ENCODE measurements at regions not wholly inside any gene's neighbourhood (a gene's known extent, or its start where the extent isn't known, plus 50 kb on each side); places are given as distances from the start of the nearest gene placed in this dataset.
"Not testable (repeated sequence)": the region's sequence is repeated elsewhere in the genome, so short reads cannot be mapped to it uniquely, and the experiment has no call there.

DNA sequence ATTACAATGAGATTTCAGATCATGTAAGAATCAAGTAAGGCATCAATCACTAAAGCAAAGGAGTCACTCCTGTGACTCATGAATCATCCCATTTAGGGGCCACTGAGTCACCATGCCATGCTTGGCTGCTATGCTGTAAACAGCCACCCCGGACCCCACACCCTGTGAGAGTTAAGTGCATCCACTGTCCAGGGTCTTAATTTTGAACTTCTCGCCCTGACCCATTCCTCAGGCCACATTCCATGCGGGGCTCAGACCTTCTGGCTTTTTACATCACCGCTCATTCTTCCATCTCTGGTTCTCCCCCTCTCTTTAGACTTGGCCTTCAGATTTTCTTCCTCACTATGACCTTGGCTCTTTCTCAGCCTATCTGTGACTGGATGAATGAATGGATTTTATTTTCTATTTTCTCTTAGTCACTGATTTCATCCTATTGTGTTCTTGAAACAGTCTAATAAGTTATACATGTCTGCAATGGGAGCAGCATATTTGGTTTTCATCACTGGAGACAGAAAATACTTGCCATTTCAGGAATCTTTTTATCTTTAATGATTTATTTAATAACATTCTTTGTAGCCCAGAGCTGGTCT lies 239.6 kb downstream of the SKIDA1 start:
- DNase-seq, result no peak

DNA sequence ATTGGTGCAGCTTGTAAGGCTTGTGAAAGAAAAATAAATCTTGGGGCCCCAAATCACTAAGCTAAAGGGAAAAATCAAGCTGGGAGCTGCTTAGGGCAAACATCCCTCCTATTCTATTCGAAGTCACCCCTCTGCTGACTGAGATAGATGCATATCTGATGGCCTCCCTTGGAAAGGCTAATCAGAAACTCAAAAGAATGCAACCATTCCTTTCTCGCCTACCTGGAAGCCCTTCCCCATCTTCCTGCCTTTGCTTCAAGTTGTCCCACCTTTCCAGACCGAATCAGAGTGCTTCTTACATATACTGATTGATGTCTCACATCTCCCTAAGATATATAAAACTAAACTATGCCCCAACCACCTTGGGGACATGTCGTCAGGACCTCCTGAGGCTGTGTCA lies 240.3 kb downstream of the SKIDA1 start:
- DNase-seq, result no peak

DNA sequence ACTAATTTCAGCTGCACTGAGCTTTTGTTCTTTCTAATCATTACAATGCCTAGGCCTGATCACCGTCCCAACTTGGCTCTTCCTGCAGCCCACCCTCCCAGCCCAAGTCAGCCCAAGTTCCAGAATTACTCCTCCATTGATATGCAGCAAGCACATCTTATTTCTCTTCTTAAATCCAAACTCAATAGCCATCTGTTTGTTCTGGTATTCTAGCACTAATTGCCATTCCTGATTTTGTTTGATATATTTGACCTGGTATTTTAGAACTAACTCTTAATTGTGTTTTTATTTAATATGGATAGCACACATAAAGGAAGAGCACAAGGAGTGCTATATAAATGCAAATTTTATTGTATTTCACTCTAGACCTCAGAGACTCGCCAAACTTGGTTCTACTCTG lies 241.2 kb downstream of the SKIDA1 start:
- DNase-seq, result no peak

DNA sequence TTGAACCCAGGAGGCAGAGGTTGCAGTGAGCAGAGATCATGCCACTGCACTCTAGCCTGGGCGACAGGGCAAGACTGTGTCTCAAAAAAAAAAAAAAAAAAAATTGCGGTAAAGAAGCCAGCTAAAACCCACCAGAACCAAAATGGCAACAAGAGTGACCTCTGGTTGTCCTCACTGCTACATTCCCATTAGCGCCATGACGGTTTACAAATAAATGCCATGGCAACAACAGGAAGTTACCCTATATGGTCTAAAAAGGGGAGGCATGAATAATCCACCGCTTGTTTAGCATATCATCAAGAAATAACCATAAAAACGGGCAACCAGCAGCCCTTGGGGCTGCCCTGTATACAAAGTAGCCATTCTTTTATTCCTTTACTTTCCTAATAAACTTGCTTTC lies 242.4 kb downstream of the SKIDA1 start:
- DNase-seq, result not testable (repeated sequence)

DNA sequence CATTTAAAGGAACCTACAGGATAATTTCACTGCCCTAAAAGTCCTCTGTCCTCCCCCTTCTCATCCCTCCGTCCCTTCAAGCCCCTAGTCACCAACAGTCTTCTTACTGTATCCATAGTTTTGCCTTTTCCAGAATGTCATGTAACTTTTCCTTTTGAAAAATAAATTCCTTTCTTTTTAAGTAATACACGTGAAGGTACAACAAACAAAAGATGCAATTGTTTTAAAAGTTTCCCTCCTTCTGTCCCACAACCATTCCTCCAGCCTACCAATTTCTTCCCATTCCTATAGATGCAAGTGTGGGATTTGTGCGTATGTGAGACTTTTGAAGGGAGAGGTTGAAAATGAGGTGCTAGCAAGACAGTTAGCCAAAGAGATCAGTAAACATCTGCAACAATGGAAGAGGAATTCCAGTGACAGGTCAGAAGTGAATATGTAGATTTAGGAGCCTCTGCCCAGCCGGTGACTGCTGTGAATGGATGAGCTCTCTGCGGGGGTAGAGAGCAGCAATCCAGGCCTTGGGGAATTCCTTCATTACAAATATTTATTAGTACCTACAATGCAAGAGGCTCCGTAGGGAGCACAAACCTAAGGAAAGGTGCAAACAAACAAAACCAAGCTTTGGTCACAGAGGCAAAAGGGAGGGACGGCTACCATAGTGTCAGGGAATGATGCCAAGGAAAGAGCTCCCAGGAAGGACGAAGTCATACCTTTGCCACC lies 243.6 kb downstream of the SKIDA1 start:
- no peak for DNase-seq

DNA sequence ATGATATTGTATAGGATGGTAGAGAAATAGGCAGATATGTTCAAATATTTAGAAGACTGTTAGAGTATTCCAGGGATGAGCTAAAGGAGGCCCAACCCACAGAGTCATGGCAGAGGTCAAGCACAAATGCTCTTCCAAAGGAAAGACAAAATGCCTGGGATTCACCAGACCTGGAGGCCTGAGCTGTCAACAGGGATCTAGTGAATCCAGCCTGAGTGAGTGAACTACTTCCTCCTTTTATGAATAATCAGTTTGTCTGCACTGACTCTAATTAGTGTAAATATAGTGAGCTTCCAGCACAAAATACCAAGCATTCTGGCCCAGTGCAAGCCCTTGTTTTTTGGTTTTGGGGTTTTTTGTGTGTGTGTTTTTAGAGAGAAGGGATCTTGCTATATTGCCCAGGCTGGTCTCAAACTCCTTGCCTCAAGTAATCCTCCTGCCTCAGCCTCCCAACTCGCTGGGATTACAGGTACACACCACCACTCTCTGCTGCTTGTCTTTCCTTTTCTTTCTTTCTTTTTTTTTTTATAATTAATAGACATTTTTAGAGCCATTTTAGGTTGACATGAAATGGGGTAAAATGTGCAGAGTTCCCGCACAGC lies 244.4 kb downstream of the SKIDA1 start:
- no peak for DNase-seq

DNA sequence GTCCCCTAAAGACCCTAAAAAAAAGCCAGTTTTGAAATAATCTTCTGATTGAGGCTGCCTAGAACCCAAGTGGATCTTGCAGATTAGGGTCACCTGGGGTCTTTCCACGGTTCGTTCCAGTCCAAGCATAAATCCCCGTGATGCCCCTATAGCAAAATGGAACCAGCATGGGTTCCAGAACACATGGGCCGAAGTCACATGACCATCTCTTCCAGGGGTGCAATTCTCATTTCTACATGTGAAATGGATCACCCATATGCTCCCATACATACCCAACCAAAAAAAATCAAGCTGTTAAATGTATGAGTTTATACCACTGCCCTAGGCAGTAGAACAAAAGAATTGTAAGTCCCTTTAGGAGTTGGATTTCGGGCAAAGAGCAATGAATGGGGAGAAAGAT lies 245.4 kb downstream of the SKIDA1 start:
- no peak for DNase-seq

DNA sequence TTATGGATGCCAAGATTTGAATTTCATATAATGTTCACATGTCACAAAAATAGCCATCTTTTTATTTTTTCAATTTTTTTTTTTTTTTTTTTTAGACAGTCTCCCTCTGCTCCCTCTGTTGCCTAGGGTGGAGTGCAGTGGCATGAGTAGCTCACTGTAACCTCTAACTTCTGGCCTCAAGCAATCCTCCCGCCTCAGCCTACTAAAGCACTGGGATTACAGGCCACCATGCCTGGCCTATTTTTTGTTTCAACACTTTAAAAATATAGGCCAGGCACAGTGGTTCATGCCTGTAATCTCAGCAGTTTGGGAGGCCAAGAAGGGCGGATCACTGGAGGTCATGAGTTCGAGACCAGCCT lies 246.3 kb downstream of the SKIDA1 start:
- no peak for DNase-seq

DNA sequence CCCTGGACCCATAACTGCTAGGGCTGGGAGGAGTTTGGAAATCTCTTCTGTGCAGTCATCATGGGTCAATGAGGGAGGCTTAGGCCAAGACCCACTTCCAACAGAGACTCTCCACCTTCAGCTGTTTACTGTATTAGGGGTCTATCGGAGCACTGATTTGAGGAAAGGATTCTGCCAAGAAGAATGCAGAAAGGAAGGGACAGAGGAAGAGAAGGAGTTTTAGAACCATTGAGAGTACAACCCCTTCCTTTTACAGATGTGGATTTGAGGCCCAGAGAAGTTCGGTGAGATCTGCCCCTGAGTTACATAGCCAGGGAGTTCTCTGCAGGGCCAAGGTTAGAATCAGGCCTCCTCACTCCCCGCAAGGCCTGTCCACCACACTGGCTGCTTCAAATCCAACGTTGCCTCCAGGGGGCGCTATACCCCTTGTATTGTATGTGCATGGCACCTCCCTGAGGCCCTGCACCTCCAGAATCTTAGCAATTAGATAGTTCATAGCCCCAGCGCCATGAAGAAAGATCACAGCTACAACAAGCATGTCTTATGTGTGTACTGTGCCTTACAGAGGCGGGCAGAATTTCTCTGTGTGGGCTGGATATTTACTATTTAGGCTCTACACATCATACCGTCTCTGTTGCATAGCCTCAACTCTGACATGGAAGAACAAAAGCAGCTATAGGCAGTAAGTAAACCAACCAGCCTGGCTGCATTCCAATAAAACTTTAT lies 246.8 kb downstream of the SKIDA1 start:
- peak; percentile 55 for DNase-seq

DNA sequence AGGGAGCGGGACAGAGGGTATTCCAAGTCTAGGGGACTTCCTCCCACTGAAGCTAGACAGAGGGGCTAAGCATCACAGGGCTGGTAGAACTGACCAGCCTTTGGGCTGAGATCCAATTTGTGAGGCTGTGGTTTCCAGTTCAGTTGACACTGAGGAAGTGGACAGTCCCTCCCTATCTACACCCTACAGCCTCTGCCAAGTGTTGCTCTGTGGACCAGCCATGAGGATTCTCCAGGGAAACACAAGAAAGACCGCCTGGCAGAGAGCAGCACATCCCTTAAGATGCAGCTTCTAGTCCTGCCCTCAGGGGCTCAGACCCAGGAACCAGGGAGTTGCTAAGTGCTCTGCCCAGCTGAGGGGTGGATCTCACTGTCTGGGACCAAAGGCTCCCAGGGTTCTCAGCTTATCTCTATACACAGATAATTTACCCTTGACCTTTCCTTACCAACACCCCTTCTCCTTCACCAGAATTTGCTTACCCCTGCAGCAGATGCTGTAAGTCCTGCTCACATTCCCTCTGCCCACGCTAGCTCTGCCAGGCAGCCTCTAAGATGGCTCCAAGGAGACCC lies 252.0 kb downstream of the SKIDA1 start:
- no peak for DNase-seq

DNA sequence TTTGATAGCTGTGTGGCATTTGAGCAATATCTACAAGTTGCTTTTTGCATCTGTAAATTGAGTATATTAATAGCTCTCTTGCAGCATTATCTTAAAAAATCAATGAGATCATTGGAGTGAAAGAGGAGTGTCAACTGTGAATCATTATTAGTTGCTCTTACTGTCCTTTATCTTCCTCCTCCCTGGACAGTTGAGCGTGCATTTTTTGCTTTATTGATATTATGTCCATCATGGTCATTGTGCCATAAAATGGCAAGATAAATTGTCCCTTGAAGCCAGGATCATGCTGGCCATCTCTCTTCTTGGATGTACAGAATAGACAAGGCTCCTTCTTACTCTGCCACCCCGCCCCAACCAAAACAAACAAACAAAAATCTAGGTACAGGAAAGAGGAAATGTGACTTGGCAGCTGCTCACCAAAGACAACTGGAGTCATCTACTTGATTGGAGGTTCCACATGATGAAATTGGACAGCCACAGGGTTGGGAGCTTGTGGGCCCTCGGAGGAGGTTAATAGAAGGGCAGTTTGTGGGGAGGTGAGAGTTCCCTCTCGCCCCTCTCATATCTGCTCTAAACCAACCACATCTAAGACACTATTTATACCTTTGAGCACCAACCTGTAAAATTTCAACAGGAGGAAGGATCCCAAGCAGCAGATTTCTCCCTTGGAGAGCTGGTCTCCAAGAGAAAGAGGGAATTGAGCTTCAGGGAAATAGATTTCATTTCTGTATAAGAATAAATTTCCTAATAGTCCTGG lies 252.7 kb downstream of the SKIDA1 start:
- no peak for DNase-seq

DNA sequence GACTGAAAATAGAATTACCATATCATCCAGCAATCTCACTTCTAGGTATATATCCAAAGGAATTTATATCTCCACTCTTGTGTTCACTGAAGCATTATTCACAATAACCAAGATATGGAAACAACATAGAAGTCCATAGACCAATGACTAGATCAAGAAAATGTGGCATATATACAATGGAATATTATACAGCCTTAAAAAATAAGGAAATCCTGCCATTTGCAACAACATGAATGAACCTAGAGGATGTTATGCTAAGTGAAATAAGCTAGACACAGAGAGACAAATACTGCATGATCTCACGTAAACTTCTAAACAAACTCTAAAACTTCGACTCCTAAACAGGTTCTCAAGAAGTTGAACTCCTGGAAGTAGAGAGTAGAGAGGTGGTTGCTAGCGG lies 254.5 kb downstream of the SKIDA1 start:
- no peak for DNase-seq

DNA sequence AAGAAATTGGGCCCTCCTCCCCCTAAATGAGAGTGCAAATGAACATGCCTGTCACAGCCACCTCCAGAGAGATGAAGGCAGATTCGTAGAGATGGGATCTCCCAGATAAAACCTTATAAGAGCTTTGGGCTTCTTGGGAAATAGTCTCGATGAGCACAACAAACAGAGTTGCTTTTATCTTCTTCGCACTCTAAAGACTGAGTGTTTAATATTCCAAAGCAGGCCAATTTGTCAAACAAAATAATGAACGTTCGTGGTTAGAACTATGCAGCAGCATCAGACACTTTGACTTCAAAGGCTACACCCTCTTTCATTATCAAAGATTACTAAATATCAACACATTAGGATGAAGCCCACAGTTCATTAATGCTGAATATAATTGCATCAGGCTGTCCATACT lies 256.2 kb downstream of the SKIDA1 start:
- no peak for DNase-seq

DNA sequence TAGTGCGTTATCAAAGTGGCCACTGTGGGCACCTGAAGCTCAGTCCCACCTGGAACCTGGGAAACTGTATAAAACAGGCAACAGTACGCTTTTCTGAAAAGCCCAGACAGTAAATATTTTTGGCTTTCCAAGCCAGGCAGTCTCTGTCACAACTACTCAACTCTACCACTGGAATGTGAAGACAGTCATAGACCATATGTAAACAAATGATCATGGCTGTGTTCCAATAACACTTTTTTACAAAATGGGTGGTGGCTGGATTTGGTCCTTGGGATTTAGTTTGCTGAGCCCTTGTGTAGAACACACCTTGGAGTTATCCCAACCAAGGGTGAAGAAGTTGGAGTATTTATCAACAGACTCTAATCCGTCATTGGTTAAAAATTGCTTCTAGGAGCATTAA lies 259.9 kb downstream of the SKIDA1 start:
- no peak for DNase-seq

DNA sequence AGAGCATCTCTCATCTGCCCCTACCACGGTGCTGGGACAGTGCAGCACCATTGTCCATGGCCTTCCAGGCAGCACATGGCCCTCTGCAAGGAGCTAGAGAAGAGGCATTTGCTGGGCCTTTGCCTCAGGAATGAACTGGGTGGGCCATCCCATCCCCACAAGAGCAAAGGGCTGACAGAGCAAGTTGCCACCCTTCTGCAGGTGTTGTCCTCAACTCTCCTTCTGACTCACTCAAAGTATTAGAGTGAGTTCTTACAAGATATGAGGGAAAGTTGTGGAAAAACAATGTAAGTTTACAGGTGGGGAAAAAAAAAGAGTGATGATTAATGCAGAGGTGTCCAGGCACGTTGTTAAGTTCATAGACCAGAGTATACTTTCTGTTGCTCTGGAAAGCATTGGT lies 261.2 kb downstream of the SKIDA1 start:
- no peak for DNase-seq

DNA sequence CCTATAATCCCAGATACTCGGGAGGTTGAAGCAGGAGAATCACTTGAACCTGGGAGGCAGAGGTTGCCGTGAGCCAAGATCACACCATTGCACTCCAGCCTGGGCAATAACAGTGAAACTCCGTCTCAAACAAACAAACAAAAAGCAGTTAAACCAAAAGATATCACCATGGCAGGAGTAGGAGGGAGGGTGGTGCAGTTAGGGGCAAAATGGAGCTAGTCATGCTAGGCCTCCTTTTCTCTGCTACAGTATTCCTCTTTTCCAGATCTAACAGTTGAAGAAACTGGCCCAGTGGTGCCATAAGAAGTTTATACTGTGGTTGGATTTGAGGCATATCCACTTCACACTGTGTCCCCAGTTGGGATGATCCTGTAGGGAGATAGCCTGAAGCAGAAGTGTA lies 261.6 kb downstream of the SKIDA1 start:
- no peak for DNase-seq

DNA sequence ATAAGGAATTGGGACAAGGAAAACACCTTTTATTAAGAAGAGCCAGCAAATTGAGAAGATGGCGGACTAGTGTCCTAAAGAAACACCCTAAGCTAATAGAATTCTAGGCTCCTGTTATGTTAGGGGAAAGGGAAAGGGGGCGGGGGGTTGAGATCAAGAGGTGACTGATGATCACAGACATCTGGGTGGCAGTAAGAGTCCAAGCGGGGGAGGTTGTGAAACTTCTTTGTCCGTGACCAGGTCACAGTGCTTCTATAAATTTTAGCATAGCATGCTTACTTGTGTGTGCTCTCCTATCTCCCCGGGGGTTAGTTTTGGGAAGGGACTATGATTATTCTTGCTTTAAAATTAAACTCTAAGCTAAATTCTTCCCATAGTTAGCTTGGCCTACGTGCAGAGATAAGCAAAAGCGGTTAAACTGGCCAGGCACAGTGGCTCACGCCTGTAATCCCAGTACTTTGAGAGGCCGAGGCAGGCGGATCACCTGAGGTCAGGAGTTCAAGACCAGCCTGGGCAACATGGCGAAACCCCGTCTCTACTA lies 262.1 kb downstream of the SKIDA1 start:
- no peak for DNase-seq

DNA sequence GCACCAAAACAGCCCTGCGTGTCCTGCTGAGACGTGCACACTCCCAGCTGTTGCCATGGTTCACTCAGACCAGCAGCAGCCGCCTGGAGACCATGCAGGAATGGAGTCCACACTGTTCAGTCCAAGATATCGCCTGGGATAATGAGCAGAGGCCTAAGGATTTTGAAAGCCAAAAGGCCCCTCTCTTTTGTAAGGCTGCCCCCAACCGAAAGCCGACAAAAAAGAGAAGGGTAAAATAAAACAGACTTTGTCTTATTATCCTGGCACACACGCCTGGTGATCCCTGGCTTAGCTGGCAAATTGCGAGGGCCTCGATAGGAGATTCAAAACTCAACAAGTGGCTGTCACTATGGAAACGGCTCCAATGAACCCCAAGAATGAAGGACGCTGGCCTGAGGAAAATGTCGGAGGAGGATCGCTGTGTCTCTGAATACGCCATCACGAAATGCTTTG lies 263.6 kb downstream of the SKIDA1 start:
- no peak for DNase-seq

DNA sequence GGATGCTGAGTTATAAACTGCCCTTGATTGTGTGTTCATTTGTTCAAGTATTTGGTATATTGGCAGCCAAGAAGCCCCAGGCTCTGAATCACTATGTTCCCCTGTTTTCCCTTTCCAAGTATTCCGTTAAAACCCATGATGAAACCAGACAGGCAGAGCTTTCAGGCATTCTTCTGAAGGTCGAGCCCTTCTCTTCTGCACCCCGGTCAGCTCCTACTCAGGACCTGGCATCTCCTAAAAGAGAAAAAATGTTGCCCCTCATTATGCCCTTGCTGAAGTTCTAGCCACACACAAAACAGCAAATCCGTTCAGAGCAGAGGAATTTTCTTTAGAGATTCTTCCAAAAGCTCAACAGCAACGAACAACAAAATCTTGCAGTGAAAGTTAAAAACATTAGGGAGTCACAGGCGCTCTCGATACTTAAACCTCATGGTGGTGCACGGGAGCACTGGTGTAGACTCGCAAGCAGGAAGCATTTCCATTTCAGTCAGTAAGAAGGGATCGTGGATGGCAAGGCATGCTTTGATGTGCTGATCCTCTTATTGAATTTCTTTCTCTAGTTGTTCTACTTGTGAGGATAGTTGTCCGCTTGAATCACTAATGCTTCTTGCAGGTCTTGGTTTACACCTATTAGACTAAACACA lies 264.9 kb downstream of the SKIDA1 start:
- DNase-seq, result no peak

DNA sequence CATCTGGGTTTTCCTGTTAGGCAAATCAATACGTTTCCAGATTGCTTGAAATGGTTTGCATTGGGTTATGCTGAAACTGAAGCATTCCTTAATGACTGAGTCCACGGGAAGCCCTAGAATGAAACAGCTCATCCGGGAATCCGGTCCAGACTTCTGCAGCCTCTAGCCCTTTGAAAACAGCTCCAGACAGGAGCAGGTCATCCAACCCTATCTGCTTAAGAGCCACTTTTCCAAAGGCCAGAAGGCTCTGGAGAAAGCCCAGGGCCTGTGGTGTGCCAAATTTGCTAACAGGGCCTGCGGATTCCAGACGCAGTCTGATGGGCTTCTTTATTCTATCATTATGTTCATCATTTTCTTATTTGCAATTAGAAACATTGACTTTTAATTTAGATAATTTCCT lies 265.4 kb downstream of the SKIDA1 start:
- no peak for DNase-seq

DNA sequence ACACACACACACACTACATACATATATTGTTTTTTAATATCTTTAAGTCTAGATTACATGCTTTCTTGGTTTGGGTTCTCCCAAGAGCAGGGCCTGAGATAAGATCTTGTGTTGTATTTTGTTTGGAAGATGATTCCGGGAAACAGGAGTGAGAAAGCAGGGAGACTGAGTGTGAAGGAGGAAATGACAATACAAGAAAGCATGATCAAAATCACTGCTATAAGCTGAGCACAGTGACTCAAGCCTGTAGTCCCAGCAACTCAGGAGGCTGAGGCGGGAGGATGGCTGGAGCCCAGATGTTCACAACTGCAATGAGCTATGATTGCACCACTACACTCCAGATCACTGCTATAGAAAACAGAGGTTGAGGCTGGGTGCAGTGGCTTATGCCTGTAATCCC lies 267.6 kb downstream of the SKIDA1 start:
- DNase-seq, result no peak

DNA sequence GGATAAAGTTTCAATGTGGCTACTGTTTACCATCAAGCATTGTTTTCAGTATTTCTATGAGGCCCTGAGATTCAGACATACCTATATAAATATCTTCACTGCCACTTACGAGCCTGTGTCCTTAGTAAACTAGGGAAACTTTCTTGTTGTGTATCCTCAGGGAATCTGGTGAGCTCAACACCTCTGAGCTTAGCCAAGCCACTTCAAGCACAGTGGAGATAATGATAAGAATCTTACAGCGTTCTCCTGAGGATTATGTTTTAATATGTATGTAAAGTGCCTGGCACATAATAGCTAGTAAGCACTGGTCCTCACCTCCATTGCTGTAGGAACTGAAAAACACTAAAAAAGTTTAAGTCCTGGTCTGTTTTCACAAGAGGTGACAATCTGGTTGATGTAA lies 268.3 kb downstream of the SKIDA1 start:
- DNase-seq, result no peak
